ENCODE measurements at regions not wholly inside any gene's neighbourhood (a gene's known extent, or its start where the extent isn't known, plus 50 kb on each side); places are given as distances from the start of the nearest gene placed in this dataset.

- TF ChIP-seq CTCF (IDR thresholded peaks at IDR 0.05) (no peak), EP300 (IDR thresholded peaks at IDR 0.05; ENCODE audit: low read depth) (no peak)
Observed at GRCh38 chr1:83017701-83018100, 981.2 kb downstream of the TTLL7 start.
